ENCODE measurements at regions not wholly inside any gene's neighbourhood (a gene's known extent, or its start where the extent isn't known, plus 50 kb on each side); places are given as distances from the start of the nearest gene placed in this dataset.
"Not testable (repeated sequence)": the region's sequence is repeated elsewhere in the genome, so short reads cannot be mapped to it uniquely, and the experiment has no call there.

DNA sequence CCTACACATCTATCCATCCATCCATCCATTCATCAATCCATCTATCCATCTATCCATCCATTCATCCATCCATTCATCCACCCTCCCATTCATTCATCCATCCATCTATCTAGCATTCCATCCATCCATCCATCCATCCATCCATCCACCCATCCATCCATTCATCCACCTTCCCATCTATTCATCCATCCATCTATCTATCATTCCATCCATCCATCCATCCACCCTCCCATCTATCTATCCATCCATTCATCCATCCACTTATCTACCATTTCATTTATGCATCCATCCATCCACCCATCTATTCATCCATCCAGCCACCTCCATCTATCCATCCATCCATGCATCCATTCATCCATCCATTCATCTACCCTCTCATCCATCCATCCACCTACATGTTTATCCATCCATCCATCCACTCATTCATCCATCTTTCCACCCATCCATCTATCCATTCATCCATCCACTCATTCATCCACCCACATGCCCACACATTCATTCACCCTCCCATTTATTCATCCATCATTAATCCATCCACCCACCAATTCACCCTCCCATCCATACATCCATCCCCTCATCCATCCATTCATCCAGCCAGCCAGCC is 258.5 kb downstream of the CRLF2 start:
- no peak for DNase-seq (ENCODE audit: low read depth)

- DNase-seq (ENCODE audit: low read depth), result no peak
Measured at GRCh38 chrX:952816-953215, 259.6 kb downstream of the CRLF2 start.

DNA sequence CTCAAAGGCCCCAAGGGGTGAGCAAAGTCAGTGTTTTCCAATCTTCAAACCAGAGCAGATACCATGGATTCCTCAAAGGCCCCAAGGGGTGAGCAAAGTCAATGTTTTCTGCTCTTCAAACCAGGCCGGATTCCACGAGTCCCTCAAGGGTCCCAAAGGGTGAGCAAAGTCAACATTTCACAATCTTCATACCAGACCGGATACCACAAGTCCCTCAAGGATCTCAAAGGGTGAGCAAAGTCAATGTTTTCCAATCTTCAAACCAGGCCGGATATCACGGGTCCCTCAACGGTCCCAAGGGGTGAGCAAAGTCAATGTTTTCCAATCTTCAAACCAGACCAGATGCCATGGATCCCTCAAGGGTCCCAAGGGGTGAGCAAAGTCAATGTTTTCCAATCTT is 265.2 kb downstream of the CRLF2 start:
- not testable (repeated sequence) for DNase-seq (ENCODE audit: low read depth)

DNA sequence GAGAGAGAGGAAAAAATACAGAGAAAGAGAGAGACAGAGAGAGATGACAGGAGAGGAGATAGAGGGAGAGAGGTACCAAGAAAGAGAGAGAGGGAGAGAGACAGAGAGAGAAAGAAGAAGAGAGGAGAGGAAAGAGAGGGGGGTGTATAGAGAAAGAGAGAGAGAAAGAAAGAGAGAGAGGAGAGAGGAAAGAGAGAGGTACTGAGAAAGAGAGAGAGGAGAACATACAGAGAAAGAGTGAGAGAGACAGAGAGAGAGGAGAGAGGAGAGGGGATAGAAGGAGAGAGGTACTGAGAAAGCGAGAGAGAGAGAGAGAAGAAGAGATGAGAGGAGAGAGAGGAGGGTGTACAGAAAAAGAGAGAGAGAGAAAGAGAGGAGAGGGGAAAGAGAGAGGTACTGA is 269.4 kb downstream of the CRLF2 start:
- no peak for DNase-seq (ENCODE audit: low read depth)

- DNase-seq (ENCODE audit: low read depth), result no peak
Measured at GRCh38 chrX:940691-941090, 271.8 kb downstream of the CRLF2 start.

DNA sequence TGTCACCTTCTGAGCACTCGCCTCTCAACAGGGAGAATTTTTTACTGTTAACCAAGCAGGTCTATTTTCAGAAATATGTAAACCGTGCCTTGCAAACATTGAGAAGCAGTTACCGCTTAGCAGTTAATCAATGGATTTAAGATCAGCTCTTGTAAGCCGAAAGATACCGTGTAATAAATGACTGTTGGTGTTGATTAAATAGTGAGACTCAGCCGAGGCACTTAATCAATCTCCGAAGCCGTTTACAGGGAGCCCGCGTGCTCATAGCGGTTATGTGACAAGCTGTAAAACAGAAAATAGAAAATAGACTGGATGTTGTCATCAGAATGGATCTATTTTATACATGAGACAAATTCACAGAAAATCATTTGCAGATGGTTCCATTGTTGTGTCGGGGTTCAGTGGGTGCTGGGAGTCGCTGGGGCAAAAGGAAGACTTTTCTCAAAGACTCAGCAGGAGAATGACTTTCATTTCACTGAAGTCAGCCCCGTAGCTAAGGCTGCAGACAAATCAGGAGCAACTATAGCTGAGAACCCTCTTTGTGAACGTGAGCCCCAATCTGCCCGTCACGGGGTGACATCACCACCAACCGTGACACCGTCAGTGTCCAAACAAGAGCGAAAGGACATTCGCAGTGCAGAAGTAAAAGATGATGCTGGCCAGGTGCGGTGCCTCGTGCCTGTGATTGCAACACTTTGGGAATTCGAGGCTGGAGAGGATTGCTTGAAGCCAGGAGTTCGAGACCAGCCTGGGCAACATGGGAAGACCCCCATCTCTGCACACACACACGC is 275.3 kb downstream of the CRLF2 start:
- no peak for DNase-seq (ENCODE audit: low read depth)

DNA sequence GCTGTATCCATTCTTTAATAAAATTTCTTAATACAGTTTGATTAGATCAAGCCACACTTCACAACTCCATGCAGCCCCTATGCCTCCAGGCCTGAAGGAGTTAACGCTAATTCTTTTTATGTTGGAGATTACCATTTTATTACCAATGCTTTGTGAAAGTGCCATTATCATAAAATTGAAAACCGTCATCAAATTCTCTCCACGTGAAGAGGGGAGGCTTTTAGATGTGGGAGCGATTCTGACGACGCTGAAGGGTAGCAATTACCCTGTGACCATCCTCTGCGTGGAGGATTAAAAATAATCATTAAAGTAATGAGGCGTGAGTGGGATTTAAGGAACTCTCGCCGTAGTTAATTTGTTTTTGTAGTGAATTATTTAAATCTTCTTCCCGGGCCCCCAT is 278.8 kb downstream of the CRLF2 start:
- DNase-seq (ENCODE audit: low read depth), result no peak

DNA sequence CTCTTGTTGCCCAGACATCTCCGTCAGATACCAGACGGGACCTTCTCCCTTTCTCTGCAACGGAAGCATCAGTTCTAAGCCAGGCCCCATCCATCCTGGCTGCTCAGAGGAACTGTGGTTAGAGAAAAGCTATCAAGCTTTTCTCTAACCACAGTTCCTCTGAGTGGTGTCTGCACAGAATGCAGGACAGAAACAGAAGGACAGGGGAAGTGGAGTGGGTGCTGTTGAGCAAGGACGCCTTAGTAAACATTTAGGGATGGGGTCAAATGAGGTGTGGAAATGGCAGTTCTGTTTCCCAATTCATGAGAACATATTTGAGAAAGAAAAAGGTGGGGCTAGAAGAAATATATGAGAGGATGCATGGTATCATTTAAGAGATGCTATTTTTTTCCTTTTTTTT is 283.8 kb downstream of the CRLF2 start:
- DNase-seq (ENCODE audit: low read depth), result no peak

- DNase-seq (ENCODE audit: low read depth), result no peak
Measured at GRCh38 chrX:926991-927390, 285.5 kb downstream of the CRLF2 start.

DNA sequence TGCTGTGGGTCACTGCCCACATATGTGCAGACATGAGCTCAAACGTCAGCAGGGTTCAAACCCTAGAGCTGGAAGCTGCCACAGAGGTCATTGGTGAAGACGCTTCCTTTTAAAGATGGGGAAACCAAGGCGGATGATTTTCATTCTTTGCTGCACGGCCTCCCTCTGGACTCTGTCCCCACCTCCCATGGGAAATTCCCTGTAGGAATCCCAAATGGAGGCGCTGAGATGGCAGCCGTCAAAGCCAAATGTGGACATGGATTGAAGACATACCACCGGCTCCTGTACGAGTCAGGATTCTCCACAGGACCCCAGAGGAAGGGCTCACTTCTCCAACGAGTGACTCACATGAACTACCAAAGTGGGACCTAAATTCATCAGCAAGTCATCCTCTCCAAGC is 286.4 kb downstream of the CRLF2 start:
- no peak for DNase-seq (ENCODE audit: low read depth)

- no peak for DNase-seq (ENCODE audit: low read depth)
Measured at GRCh38 chrX:925652-926061, 286.8 kb downstream of the CRLF2 start.

DNA sequence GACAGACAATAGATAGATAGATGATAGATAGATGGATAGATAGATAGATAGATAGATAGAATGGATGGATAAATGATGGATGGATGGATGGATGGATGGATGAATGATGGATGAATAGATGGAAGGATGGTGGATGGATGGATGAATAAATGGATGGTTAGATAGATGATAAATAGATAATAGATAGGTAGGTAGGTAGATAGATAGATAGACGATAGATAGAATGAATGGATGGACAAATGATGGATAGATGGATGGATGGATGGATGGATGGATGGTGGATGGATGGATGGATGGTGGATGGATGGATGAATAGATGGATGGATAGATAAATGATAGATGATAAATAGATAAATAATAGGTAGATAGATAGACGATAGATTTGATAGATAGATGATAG is 287.4 kb downstream of the CRLF2 start:
- DNase-seq (ENCODE audit: low read depth), result no peak

GRCh38 chrX:924017-924416 is 288.4 kb downstream of the CRLF2 start:
- no peak for DNase-seq (ENCODE audit: low read depth)

DNA sequence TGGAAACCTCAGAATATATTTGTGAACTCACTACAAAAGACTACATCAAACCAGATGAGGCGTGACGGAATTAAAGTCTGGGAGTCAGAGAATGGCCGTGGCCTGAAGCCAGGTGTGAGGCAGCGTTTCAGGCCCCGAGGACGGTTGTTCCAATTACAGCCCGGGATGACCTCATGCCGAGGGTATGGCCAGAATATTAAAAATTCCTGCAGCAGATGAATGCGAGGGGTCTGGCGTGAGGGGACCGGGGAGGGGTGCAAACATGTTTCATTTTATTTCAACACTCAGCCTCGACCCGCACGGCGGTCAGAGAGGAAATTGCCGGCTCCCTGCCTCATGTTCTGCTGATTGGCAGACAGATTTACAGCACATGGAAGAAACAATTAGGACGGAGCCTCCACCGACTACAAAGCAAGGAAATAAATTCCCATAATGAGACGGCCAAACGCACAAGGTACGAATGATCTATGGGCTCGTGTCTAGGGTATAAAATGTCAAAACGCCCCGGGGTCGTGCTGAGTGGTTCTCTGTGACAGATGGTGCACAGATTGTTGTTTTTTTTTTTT is 289.7 kb downstream of the SHOX start:
- DNase-seq (ENCODE audit: low read depth), result no peak

- no peak for DNase-seq (ENCODE audit: low read depth)
Measured at GRCh38 chrX:916230-916599, 285.6 kb downstream of the SHOX start.

GRCh38 chrX:915427-916229 is 285.0 kb downstream of the SHOX start:
- DNase-seq (ENCODE audit: low read depth), result no peak

- no peak for DNase-seq (ENCODE audit: low read depth)
Measured at GRCh38 chrX:914206-914605, 283.6 kb downstream of the SHOX start.

DNA sequence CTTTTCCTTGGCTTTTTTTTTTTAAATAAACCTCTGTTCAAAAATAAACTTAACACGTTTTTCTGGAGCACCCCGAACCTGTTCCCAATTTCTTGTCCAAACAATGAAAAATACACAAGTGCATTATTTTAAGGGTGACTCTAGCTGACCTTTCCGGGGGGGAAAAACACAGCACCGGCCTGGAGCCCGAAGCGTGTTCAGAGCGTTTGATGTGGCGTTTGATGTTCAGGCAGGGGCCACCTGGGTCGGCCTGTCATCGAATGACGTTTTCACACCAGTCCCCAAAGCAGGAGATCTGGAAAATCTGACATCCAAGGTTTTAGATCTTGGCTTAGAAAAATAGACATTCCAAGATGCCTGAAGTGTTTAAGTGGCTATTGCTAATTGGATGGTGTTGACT is 282.1 kb downstream of the SHOX start:
- no peak for DNase-seq (ENCODE audit: low read depth)

DNA sequence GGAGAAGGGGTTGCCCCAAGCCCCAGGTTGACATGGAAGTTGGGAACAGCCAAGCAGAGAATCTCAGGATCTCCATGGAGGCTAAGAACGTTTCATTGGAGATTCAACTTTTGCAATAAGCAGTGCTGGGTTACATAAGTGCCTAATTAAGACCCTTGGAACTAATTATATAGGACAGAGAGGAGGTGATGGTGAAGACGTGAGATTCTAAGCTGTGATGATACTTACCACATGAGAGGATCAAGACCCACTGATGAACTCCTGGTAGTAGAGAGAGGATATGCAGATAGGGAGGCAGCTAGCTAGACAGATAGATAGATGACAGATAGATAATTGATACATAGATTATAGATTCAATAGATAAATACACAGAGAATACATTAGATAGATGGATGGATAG is 278.5 kb downstream of the SHOX start:
- DNase-seq (ENCODE audit: low read depth), result not testable (repeated sequence)

- DNase-seq (ENCODE audit: low read depth), result no peak
Measured at GRCh38 chrX:906586-906985, 276.0 kb downstream of the SHOX start.

DNA sequence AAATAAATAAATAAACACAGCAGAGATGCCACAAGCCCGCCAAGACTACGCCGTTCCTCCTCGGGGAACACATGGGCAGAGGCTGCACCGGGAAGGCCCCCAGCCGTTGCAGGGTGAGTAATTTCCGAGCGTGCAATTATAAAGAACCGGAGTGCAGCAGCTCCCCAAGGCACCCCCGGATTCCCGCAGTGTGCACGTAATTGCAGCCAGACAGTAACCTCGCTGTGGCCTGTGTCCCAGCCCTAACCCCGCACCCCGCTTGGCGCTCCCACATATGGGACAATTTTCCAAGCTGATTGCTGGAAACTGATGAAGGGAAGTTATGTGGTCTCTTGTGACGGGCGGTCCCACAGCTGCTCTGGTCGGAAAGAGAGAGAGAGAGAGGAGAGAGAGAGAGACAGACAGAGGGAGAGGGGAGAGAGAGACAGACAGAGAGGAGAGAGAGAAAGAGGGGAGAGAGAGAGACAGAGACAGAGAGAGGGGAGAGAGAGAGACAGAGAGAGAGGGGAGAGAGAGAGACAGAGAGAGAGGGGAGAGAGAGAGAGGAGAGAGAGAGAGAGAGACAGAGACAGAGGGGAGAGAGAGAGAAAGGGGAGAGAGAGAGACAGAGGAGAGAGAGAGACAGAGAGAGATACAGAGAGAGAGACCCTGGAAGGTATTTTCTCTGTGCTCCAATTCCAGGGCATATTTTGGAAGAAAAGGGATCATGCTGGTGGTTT is 275.4 kb downstream of the SHOX start:
- no peak for DNase-seq (ENCODE audit: low read depth)

DNA sequence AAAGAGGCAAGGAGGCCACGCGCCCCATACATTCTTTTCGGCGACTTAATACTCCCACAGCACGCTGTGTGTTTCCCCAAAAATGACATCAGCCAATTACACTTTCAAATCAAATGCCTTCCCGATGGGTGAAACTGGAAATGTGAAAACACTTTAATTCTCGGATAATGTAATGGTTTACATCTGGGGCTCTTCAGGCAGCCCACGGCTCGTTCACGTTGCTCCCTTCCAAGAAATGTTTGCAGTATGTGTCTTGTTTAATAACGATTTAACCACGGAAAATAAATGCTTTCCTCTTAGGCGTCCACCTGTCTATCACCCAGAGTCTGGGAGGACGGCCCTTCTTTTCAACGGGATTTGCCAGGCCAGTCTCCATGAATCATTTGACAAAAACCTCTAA is 272.5 kb downstream of the SHOX start:
- no peak for DNase-seq (ENCODE audit: low read depth)

Data from activated gamma-delta T cell treated with anti-CD3 and anti-CD28 coated beads, Interleukin-2, amount 50 U/mL, for 16 hours (primary cell).